ENCODE measurements at regions not wholly inside any gene's neighbourhood (a gene's known extent, or its start where the extent isn't known, plus 50 kb on each side); places are given as distances from the start of the nearest gene placed in this dataset.

GRCh38 chr6:119590066-119590465 is 240.5 kb upstream of the MAN1A1 start:
- Histone ChIP-seq H3K4me1 (ENCODE audit: control insufficient read depth in 1 of 2, extremely low read depth in 1 of 2, insufficient read depth in 2 of 2, low read length in 2 of 2) (no peaks in the 10 kb centered on the region), H3K36me3 (ENCODE audit: control insufficient read depth in 2 of 2, extremely low read depth in 1 of 2, insufficient read depth in 1 of 2, low read length in 1 of 2) (no peaks in the 10 kb centered on the region), H3K27me3 (replicated peaks in 1 of 2; ENCODE audit: control insufficient read depth in 2 of 2, extremely low read depth in 1 of 2, insufficient read depth in 2 of 2, low read length in 1 of 2) (no peaks in the 10 kb centered on the region), H3K4me3 (ENCODE audit: control insufficient read depth in 1 of 2, extremely low read depth in 1 of 2, low read length in 1 of 2) (no peak overlapping the region), H3K9me3 (no peaks in the 10 kb centered on the region), H3K27ac (ENCODE audit: low read length) (no peak overlapping the region)
- Mint-ChIP-seq H3K36me3 (no peaks in the 10 kb centered on the region), H3K27me3 (no peaks in the 10 kb centered on the region), H3K4me3 (no peak overlapping the region), H3K27ac (no peak overlapping the region), H3K9me3 (no peaks in the 10 kb centered on the region), H3K4me1 (no peaks in the 10 kb centered on the region)
- ChIA-PET POLR2A (no interaction called here), CTCF (no interaction called here)
- ATAC-seq (replicated peaks in 1 of 4) (no peak), DNase-seq (no peak)
- WGBS (ENCODE audit: insufficient coverage) = 81% methylated on average over 2 of the region's 2 CpGs

DNA sequence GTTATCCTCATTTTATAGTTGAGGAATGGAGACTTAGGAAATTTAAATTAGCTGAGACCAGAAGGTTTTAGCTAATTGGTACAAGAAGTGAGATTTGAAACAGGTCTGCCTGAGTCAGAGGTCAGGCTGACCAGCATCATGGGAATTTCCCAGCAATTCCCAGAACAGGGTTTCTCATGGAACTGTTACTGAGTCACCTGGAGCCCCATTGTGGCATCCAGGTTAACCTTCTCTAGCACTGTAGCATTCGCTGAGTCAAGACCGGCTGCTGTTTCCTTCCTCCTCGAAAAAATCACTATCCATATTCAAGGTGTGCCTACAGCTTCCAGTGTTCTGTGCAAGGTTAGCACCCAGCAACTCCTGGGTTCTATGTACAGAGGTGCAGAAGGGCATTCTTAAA is 238.0 kb upstream of the MAN1A1 start:
- CTCF ChIA-PET = no interaction called here
- no CpG with 5 or more reads among the region's 3 CpGs for WGBS (ENCODE audit: insufficient coverage)
- H3K27me3 Mint-ChIP-seq = no peaks in the 10 kb centered on the region
- Histone ChIP-seq H3K27me3 (replicated peaks in 1 of 2; ENCODE audit: control insufficient read depth in 2 of 2, extremely low read depth in 1 of 2, insufficient read depth in 2 of 2, low read length in 1 of 2) (no peaks in the 10 kb centered on the region), H3K36me3 (ENCODE audit: control insufficient read depth in 2 of 2, extremely low read depth in 1 of 2, insufficient read depth in 1 of 2, low read length in 1 of 2) (no peaks in the 10 kb centered on the region), H3K4me3 (ENCODE audit: control insufficient read depth in 1 of 2, extremely low read depth in 1 of 2, low read length in 1 of 2) (no peak overlapping the region), H3K27ac (ENCODE audit: low read length) (no peak overlapping the region), H3K4me1 (ENCODE audit: control insufficient read depth in 1 of 2, extremely low read depth in 1 of 2, insufficient read depth in 2 of 2, low read length in 2 of 2) (no peaks in the 10 kb centered on the region), H3K9me3 (no peaks in the 10 kb centered on the region)
- ATAC-seq (replicated peaks in 1 of 4) (no peak), DNase-seq (no peak)
- H3K9me3 Mint-ChIP-seq = no peaks in the 10 kb centered on the region
- H3K27ac Mint-ChIP-seq = no peak overlapping the region
- no peak overlapping the region for H3K4me3 Mint-ChIP-seq
- H3K4me1 Mint-ChIP-seq = no peaks in the 10 kb centered on the region
- H3K36me3 Mint-ChIP-seq = no peaks in the 10 kb centered on the region
- POLR2A ChIA-PET = no interaction called here

- H3K4me1 Mint-ChIP-seq = no peaks in the 10 kb centered on the region
- ChIA-PET POLR2A (no interaction called here), CTCF (no interaction called here)
- no peaks in the 10 kb centered on the region for H3K9me3 ChIP-seq
- H3K27me3 Mint-ChIP-seq = no peaks in the 10 kb centered on the region
- H3K27me3 ChIP-seq (replicated peaks in 1 of 2; ENCODE audit: control insufficient read depth in 2 of 2, extremely low read depth in 1 of 2, insufficient read depth in 2 of 2, low read length in 1 of 2) = no peaks in the 10 kb centered on the region
- 97% methylated on average over 3 of the region's 3 CpGs for WGBS (ENCODE audit: insufficient coverage)
- H3K4me1 ChIP-seq (ENCODE audit: control insufficient read depth in 1 of 2, extremely low read depth in 1 of 2, insufficient read depth in 2 of 2, low read length in 2 of 2) = no peaks in the 10 kb centered on the region
- ATAC-seq (replicated peaks in 1 of 4) = no peak
- H3K4me3 Mint-ChIP-seq = no peak overlapping the region
- no peaks in the 10 kb centered on the region for H3K36me3 Mint-ChIP-seq
- no peak for DNase-seq
- H3K4me3 ChIP-seq (ENCODE audit: control insufficient read depth in 1 of 2, extremely low read depth in 1 of 2, low read length in 1 of 2) = no peak overlapping the region
- no peak overlapping the region for H3K27ac Mint-ChIP-seq
- no peaks in the 10 kb centered on the region for H3K9me3 Mint-ChIP-seq
- no peak overlapping the region for H3K27ac ChIP-seq (ENCODE audit: low read length)
- no peaks in the 10 kb centered on the region for H3K36me3 ChIP-seq (ENCODE audit: control insufficient read depth in 2 of 2, extremely low read depth in 1 of 2, insufficient read depth in 1 of 2, low read length in 1 of 2)
Measured at GRCh38 chr6:119586250-119586882, 236.8 kb upstream of the MAN1A1 start.

DNA sequence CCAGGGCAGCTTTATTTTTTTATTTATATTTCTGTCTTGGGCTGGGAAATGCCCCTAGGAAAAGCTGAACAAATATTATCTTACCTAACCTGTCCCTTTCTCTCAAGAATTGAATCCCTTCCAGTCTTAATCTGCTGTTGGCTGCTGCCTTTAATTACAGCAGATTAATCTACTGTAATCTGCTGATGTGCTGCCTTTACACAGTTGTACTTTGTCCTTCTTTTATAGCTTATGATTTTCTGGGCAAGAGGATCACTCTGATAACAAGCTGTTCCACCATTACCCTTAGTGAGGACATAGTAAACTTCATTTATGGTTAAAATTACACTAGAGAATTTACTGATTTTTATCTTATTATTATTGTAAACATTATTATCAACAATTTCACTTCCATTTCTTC is 234.5 kb upstream of the MAN1A1 start:
- H3K4me1 ChIP-seq (ENCODE audit: control insufficient read depth in 1 of 2, extremely low read depth in 1 of 2, insufficient read depth in 2 of 2, low read length in 2 of 2) = no peaks in the 10 kb centered on the region
- ChIA-PET CTCF (no interaction called here), POLR2A (interaction anchor here in 1 of 2 donors (0.6 kb wide), 1 partner anchor 357 kb away, joined by 3 read pairs; no protein-coding TSS in a partner anchor)
- no peaks in the 10 kb centered on the region for H3K27me3 ChIP-seq (replicated peaks in 1 of 2; ENCODE audit: control insufficient read depth in 2 of 2, extremely low read depth in 1 of 2, insufficient read depth in 2 of 2, low read length in 1 of 2)
- DNase-seq (no peak), ATAC-seq (replicated peaks in 1 of 4) (no peak)
- H3K27me3 Mint-ChIP-seq = no peaks in the 10 kb centered on the region
- no peak overlapping the region for H3K27ac Mint-ChIP-seq
- no peaks in the 10 kb centered on the region for H3K9me3 ChIP-seq
- no peak overlapping the region for H3K4me3 ChIP-seq (ENCODE audit: control insufficient read depth in 1 of 2, extremely low read depth in 1 of 2, low read length in 1 of 2)
- no peaks in the 10 kb centered on the region for H3K36me3 ChIP-seq (ENCODE audit: control insufficient read depth in 2 of 2, extremely low read depth in 1 of 2, insufficient read depth in 1 of 2, low read length in 1 of 2)
- H3K4me3 Mint-ChIP-seq = no peak overlapping the region
- no peaks in the 10 kb centered on the region for H3K9me3 Mint-ChIP-seq
- H3K27ac ChIP-seq (ENCODE audit: low read length) = no peak overlapping the region
- H3K36me3 Mint-ChIP-seq = no peaks in the 10 kb centered on the region
- H3K4me1 Mint-ChIP-seq = no peaks in the 10 kb centered on the region

DNA sequence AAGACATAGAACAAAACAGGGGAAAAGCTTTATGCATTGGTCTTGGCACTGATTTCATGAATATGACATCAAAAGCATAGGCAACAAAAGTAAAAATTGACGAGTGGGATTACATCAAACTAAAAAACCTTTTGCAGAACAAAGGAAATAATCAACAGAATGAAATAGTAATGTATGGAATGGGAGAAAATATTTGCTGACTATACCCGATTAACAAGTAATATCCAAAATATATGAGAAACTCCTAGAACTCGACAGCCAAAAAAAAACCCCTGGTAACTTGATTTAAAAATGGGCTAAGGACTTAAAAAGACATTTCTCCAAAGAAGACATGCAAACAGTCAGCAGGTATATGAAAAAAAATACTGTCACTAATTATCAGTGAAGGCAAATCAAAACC is 231.7 kb upstream of the MAN1A1 start:
- no CpG with 5 or more reads among the region's 3 CpGs for WGBS (ENCODE audit: insufficient coverage)
- DNase-seq (no peak), ATAC-seq (replicated peaks in 1 of 4) (no peak)
- no peaks in the 10 kb centered on the region for H3K4me1 ChIP-seq (ENCODE audit: control insufficient read depth in 1 of 2, extremely low read depth in 1 of 2, insufficient read depth in 2 of 2, low read length in 2 of 2)
- CTCF ChIA-PET = no interaction called here
- no peaks in the 10 kb centered on the region for H3K9me3 ChIP-seq
- H3K27me3 ChIP-seq (replicated peaks in 1 of 2; ENCODE audit: control insufficient read depth in 2 of 2, extremely low read depth in 1 of 2, insufficient read depth in 2 of 2, low read length in 1 of 2) = no peaks in the 10 kb centered on the region
- no peak overlapping the region for H3K27ac ChIP-seq (ENCODE audit: low read length)
- Mint-ChIP-seq H3K27ac (no peak overlapping the region), H3K4me1 (no peaks in the 10 kb centered on the region), H3K27me3 (no peaks in the 10 kb centered on the region), H3K4me3 (no peak overlapping the region), H3K9me3 (peaks cover 6 to 8% (median 8%) of the 10 kb centered on the region in 3 donors), H3K36me3 (no peaks in the 10 kb centered on the region)
- H3K4me3 ChIP-seq (ENCODE audit: control insufficient read depth in 1 of 2, extremely low read depth in 1 of 2, low read length in 1 of 2) = no peak overlapping the region
- POLR2A ChIA-PET = no interaction called here
- no peaks in the 10 kb centered on the region for H3K36me3 ChIP-seq (ENCODE audit: control insufficient read depth in 2 of 2, extremely low read depth in 1 of 2, insufficient read depth in 1 of 2, low read length in 1 of 2)

- 90% methylated on average over 2 of the region's 2 CpGs for WGBS (ENCODE audit: insufficient coverage)
- Histone ChIP-seq H3K4me3 (ENCODE audit: control insufficient read depth in 1 of 2, extremely low read depth in 1 of 2, low read length in 1 of 2) (no peak overlapping the region), H3K9me3 (no peaks in the 10 kb centered on the region), H3K4me1 (ENCODE audit: control insufficient read depth in 1 of 2, extremely low read depth in 1 of 2, insufficient read depth in 2 of 2, low read length in 2 of 2) (no peaks in the 10 kb centered on the region), H3K27me3 (replicated peaks in 1 of 2; ENCODE audit: control insufficient read depth in 2 of 2, extremely low read depth in 1 of 2, insufficient read depth in 2 of 2, low read length in 1 of 2) (no peaks in the 10 kb centered on the region), H3K27ac (ENCODE audit: low read length) (no peak overlapping the region), H3K36me3 (ENCODE audit: control insufficient read depth in 2 of 2, extremely low read depth in 1 of 2, insufficient read depth in 1 of 2, low read length in 1 of 2) (no peaks in the 10 kb centered on the region)
- Mint-ChIP-seq H3K36me3 (no peaks in the 10 kb centered on the region), H3K27me3 (peaks cover 4 to 13% of the 10 kb centered on the region in 2 donors), H3K4me3 (no peak overlapping the region), H3K4me1 (no peaks in the 10 kb centered on the region), H3K9me3 (peaks cover 9 to 15% (median 15%) of the 10 kb centered on the region in 3 donors), H3K27ac (no peak overlapping the region)
- ATAC-seq (replicated peaks in 1 of 4) (no peak), DNase-seq (no peak)
- POLR2A ChIA-PET = no interaction called here
- CTCF ChIA-PET = no interaction called here
Measured at GRCh38 chr6:119575721-119576120, 226.2 kb upstream of the MAN1A1 start.

DNA sequence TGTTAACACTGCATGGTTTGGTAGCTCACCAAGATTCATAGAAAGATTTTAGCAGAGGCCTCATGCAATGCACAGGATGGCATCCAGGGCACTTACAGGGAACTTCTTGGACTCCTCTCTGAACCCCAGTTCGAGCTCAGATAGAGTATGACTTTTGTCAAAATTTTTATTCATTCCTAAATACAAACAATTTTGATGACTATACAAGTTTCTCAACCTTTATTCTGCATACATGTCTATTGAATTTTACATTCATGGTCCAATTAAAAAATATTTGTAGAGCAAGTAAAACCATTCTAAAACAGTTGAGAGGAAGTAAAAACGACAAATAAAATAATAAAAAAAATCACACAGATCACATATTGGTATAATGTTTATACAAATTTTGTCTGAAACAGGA is 219.0 kb upstream of the MAN1A1 start:
- ATAC-seq (replicated peaks in 1 of 4) (no peak), DNase-seq (no peak)
- WGBS (ENCODE audit: insufficient coverage) = no CpG with 5 or more reads among the region's 2 CpGs
- ChIA-PET CTCF (interaction anchor here in 1 of 2 donors (0.6 kb wide), 1 partner anchor 33 kb away, joined by 4 read pairs; no protein-coding TSS in a partner anchor), POLR2A (no interaction called here)
- H3K27me3 Mint-ChIP-seq = peaks cover 4 to 16% of the 10 kb centered on the region in 2 donors
- no peak overlapping the region for H3K4me3 ChIP-seq (ENCODE audit: control insufficient read depth in 1 of 2, extremely low read depth in 1 of 2, low read length in 1 of 2)
- H3K27ac Mint-ChIP-seq = no peak overlapping the region
- no peaks in the 10 kb centered on the region for H3K9me3 Mint-ChIP-seq
- no peaks in the 10 kb centered on the region for H3K27me3 ChIP-seq (replicated peaks in 1 of 2; ENCODE audit: control insufficient read depth in 2 of 2, extremely low read depth in 1 of 2, insufficient read depth in 2 of 2, low read length in 1 of 2)
- H3K36me3 Mint-ChIP-seq = no peaks in the 10 kb centered on the region
- H3K27ac ChIP-seq (ENCODE audit: low read length) = no peak overlapping the region
- H3K4me1 ChIP-seq (ENCODE audit: control insufficient read depth in 1 of 2, extremely low read depth in 1 of 2, insufficient read depth in 2 of 2, low read length in 2 of 2) = no peaks in the 10 kb centered on the region
- no peaks in the 10 kb centered on the region for H3K9me3 ChIP-seq
- H3K4me1 Mint-ChIP-seq = no peaks in the 10 kb centered on the region
- no peak overlapping the region for H3K4me3 Mint-ChIP-seq
- no peaks in the 10 kb centered on the region for H3K36me3 ChIP-seq (ENCODE audit: control insufficient read depth in 2 of 2, extremely low read depth in 1 of 2, insufficient read depth in 1 of 2, low read length in 1 of 2)
